Frontal cortex (tissue), 3 donors: ENCODE measurements at regions not wholly inside any gene's neighbourhood (a gene's known extent, or its start where the extent isn't known, plus 50 kb on each side); places are given as distances from the start of the nearest gene placed in this dataset.

ENCODE experiments used
- DNase-seq, 2 donors: peaks; one replicate each; pipeline ENCODE4 v3.0.0; 2012; ENCODE audit warnings: low spot score in 2 of 2
- FAIRE-seq: peaks from 2 replicates; lab custom pipeline; 2012; peaks lifted over from hg19 to GRCh38; lab: Jason Lieb, UNC
- donor health status: control.
- donor health status: control.
- donor health status: control.

DNA sequence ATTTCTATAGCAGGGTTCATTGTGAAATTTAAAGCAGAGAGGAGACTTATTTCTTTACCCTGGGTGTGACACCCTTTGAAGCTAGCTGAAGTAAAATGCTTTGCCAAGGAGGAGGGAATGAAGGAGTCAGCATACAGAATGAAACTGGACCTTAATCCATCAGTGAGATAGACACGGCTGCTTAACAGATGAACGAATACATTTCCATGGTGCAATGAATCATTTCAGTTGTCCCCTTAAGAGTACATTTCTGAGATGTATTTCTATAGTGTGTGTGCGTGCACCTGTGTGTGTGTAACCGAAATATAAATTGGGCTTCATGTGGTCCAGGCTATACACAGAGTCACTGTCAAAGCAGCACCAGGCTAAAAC is 73.8 kb upstream of the CD93 start:
- no peak for FAIRE-seq
- no peak for DNase-seq

- DNase-seq (no peak), FAIRE-seq (no peak)
These were observed 73.3 kb upstream of the CD93 start for GRCh38 chr20:23159256-23159946.

DNA sequence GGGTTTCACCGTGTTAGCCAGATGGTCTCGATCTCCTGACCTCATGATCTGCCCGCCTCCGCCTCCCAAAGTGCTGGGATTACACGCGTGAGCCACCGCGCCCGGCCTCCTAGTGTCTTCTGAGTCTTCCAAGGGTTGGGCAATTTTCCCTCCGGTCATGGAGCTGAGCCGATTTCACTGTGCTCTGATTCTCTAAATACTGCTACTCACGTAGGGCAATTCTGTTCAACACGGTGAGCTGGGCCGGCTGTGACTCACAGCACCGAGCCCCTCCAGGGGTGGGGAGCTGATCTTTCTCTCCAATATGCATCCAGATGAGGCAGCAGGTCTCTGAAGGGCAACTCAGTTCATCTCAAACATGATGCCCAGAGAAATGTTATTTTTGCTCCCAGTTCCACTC is 71.6 kb upstream of the CD93 start:
- no peak for DNase-seq

GRCh38 chr20:23156842-23157423 is 70.8 kb upstream of the CD93 start:
- no peak for DNase-seq
- FAIRE-seq: no peak

More for the DNA sequence above, 71.6 kb upstream of the CD93 start:
- no peak for FAIRE-seq

- no peak for DNase-seq
- no peak for FAIRE-seq
These were observed 70.2 kb upstream of the CD93 start for GRCh38 chr20:23156170-23156841.

GRCh38 chr20:23155141-23155590 is 69.0 kb upstream of the CD93 start:
- DNase-seq: no peak
- no peak for FAIRE-seq

DNA sequence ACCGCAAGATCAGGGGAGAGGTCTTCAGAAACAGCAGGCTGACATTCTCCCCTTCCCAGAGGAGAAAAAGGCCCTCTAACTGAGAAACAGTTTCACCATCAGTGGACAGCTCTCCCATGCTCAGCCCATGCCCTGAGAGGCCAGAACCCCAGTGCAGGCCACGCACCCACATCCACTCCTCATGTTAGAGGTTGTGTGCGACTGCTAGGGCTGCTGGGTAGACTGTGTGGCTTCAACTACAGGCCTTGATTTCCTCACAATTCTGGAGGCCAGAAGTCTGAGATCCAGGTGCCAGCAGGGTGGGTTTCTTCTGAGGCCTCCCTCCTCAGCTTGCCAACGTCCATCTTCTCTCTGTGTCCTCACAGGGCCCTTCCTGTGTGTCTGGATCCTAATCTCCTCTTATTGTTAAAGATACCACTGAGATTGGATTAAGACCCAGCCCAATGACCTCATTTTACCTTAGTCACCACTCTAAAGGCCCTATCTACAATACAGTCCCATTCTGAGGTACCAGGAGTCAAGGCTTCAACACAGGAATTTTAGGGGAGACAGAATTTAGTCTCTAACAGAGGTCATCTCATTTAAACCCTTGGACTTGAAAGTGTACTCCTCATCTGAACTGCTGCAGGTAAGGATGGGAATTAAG is 67.7 kb upstream of the CD93 start:
- FAIRE-seq (no peak), DNase-seq (no peak)

DNA sequence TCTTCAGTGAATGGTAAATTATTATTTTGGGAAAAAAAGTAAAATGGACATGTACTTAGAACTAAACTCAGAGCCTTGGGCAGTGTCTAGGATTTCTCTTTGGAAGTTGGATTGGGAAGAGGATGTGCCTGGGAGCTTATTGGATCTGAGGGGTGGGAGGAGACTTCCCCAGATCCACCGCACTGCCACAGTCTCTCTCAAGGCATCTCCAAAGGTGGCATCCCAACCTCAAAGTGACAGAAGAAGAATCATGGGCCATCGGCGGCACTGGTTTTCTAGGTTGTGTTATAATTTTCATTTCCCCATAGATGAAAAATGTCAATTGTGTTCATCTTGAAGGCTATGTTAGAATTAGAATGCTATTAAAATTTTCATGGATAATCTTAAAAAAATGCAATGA is 66.8 kb upstream of the CD93 start:
- DNase-seq: no peak
- FAIRE-seq: no peak

GRCh38 chr20:23152308-23152892 is 66.3 kb upstream of the CD93 start:
- FAIRE-seq: no peak
- peak in 1 of 2 donors; percentile 61 for DNase-seq

GRCh38 chr20:23151885-23152284 is 65.8 kb upstream of the CD93 start:
- FAIRE-seq (no peak), DNase-seq (no peak)

- DNase-seq (no peak), FAIRE-seq (no peak)
These were observed 65.0 kb upstream of the CD93 start for GRCh38 chr20:23151008-23151703.

DNA sequence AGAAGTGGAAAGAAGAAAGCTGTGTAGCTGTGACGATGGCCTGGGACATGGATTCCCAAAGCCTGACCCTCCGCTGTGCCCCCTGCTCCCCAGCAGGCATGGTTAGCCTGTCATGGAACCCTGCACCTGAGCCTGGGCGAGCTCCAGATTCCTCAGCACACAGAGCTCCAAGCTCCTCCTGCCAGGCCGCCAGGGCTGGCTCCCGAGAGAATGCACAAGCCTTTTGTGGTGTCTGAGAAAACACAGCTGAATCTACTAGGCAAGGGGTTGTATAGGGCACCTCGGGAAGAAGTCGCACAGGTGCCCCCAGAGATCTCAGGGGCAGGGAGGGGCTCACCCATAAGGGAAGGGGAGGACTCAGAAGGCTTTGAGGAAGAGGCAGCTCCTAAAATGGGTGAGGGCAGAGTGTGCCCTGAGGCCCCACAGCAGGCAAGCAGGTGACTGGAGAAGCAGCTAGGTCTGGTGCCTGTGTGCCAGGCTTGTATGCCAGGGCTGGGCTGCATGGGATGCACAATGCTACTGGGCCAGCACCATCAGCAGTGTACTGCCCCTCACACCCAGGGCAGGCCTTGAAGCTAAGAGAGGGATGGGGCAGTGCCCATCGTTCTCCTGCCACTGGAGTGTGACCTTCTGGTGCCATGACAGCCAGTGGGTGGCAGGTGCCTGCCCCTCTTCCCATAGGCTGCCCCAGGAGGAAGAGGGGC is 64.3 kb upstream of the CD93 start:
- DNase-seq (no peak), FAIRE-seq (no peak)

DNA sequence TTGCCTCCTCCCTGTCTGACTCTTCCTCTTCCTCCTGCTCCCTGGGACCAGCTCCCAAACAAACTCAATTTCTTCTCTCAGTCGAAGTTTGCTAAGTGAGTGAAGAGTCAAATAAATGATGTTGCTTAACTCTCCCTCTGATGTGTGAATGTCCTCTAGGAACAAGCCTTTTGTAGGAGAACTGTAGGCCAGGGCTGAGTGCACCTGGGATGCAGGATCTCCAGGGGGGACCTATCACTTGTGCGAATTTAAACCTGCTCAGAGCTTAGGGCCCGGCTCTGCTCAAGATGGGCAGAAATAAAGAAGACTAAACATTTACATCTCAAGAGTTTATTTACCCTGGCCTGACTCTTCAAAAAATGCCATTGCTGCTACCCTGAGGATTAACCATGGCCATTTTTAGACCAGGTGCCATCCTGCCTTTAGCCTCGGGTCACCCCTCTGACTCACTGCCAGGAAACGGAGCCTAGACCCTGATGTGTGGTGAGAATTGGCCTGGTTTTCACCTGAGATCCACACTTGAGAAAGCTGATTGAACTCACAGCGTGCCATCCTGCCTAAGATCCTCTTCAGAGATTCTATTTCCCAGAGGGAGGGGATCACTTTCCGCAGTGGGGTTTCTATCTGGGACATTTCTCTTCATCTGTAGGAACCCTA is 63.6 kb upstream of the CD93 start:
- FAIRE-seq (no peak), DNase-seq (no peak)

DNA sequence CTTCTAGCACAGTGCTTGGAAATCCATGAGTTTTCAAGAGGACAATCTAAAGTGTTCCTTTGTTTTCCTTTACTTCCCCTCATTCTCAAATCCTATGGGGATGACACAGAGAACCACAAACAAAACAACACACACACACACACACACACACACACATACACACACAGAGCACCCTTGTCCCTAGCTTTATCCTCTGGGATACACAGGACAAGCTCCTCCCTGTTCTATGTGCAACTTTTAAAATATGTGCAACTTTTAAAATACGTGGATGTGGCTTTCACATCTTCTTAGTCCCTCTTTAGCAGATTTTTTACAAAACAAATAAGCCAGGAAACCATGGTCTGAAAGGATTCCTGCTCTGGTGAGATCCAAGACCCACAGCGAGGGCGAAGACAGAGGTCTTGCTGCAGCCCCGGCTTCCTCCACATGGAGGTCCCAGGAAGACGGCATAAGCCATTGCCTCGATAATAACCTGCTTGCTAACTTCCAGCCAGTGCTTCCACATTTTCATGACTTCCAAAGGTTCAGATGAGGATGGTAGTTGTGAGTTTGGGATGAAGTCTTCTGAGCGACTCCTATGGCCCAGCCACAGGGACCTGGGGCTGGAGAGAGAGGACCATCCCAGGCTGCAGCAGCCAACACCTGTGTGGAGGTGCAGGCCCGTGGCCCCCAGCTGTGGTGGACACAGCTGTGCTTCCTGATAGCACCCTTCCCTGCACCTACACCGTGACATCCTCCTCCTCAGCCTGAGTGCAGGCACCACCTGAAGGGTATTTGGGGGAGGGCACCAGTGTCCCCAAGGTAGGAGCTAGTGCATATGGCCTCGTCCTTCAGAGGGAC is 62.8 kb upstream of the CD93 start:
- FAIRE-seq (no peak), DNase-seq (no peak)

DNA sequence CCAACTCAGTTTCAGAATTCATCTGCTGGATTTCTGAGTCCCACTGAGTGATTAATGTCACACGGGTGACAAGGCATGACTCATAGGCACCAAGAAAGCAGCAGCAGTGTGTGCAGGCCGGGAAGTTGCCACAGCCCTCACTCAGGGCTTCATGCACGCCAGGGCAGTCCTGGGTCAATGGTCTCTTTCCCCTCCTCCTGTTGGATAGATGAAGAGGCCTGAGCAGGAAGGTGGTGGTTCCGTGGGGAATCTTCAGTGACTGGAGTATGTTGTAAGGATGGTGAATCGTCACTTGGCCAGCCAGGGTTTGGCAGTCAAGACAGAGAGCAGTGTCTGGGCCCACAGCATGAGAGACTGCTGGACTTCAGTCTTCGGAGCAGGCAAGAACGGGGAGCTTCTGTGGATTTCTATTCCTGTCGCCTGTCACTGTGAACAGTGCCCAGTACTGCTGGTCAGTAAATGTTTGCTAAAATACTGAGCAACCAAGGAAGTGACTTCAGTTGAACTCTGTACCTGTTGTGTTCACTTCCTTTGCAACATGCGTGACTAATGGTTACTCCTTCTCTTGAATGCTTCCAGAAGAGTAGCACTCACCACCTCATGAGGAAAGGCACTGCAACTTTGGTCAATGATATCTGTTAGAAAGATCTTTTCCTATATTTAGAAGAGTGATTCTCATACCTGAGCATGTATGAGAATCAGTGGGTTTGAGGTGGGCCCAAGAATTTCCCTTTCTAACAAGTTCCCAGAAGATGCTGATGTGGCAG is 62.0 kb upstream of the CD93 start:
- no peak for FAIRE-seq
- no peak for DNase-seq

DNA sequence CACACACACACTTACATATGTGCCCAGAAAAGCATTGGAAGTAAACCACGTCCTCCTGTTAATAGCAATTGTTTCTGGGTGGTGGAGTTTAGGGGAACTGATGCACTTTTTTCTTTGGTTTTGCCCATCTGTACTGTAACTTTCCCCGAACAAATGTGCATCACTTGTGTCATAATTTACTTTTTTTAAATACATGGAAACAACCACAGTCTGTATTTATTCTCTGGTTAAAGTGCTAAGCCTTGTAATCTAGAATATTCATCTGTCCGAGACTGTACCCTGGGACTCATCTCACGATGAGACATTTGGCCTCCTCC is 61.5 kb upstream of the CD93 start:
- FAIRE-seq (no peak), DNase-seq (no peak)

DNA sequence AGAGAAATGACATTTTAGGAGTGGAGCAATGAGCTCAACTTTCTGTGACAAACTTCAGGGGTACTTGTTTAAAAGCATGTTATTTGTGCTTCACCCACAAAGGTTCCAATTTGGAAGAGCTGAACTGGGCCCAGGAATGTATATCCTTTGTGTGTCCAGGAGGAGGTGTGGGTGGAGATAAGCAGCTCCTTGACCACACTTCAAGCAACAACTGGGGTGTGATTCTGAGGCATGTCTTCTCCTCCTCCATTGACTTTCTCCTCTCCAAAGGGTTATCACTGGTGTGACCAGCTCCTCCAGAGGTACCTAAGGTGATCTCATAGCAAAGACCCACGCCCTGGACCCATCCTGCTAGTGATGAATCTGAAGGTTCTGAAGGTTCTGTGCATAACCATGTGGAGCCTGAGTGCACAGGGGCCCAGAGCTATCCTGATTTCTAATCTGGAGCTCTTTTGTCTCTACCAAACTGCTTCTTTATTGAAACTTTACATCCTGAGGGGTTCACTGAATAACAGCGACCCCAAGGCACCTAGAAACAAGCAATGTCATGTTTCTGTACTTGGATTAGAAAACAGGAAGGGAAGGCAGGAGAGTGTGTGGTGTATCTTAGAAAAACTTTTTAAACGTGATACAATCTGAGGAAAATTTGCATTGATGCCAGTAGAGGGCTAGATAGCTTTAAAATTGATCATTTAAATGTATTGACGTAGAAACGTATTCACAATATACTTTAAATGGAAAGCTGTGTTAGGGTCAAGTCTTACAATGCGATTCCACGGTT is 60.9 kb upstream of the CD93 start:
- FAIRE-seq (no peak), DNase-seq (no peak)
